HG02763 (cell line): ENCODE measurements at regions not wholly inside any gene's neighbourhood (a gene's known extent, or its start where the extent isn't known, plus 50 kb on each side); places are given as distances from the start of the nearest gene placed in this dataset.
A peak's percentile ranks its signal among the peaks of the same experiment; 100 is the strongest.
"Not testable (repeated sequence)": the region's sequence is repeated elsewhere in the genome, so short reads cannot be mapped to it uniquely, and the experiment has no call there.

Experiments
- ATAC-seq: cut with Tn5 transposase; IDR thresholded peaks from one replicate; pipeline ENCODE4 v1.9.1; 2021; ENCODE audit warnings: mild to moderate bottlenecking, moderate library complexity; ENCODE audit not compliant: unreplicated experiment

DNA sequence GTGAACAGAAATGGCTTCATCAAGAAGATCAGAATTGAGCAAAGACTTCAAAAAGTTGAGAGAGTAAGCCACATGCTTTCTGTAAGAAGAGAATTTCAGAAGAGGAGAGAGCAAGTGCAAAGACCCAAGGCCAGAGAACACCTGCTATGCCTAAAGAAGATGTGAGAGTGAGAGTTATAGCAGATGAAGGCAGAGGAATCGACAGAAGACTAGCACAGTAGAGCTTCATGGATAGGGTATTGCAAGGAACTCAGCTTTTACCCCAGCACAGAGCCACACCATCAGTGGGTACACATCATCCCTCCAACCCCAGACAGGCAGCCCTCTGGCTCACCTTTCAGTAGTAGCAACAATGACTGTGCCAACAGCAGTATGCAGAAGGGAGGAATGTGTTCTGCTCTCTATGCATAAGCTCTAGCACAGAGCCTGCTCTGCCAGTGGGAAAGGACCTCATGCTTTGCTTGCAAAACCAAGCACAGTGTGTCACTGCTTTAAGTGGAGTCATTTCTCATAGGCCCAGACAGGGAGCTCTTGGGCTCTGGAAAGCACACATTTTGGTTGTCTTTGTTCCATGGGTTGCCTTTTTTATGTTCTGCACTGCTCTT, 318.6 kb downstream of the NAF1 start:
- ATAC-seq: peak; percentile 48

DNA sequence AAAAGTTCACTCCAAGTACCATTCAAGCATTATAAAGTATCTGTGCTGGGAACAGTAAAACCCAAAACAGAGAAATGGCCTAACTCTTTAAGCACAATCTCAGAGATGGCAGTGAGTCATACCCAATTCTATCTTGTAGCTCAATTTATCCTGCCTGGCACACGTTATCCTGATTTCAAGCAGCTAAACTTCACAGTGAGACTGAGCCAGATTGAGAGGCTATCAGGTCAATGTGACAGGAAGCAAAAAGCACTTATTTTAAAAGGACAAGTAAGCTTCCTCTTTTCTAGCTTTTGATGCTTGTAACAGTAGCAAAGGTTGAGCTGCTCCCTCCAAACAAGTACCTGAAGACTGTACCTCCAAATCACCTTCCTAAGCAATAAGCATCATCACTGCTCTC, 324.9 kb downstream of the NAF1 start:
- ATAC-seq: no peak

DNA sequence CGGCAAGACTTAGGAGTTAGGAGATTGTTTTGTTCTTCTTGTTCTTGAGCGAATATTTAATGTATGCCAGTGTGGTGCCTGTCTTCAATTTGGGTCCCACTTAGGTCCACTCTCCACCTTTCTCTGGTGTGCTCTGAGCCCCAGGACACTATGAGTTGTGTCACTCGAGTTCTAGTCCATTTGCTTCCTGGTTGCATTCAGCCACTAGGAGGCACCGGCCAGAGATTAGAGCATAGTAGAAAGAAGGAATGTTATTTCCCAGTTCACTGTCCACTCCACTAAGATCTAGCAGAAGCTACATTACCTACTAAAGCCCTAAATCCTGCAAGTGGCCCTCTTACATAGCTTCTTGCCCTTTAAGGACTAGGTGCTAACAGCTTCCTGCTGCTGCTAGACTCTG, 326.9 kb downstream of the NAF1 start:
- no peak for ATAC-seq

DNA sequence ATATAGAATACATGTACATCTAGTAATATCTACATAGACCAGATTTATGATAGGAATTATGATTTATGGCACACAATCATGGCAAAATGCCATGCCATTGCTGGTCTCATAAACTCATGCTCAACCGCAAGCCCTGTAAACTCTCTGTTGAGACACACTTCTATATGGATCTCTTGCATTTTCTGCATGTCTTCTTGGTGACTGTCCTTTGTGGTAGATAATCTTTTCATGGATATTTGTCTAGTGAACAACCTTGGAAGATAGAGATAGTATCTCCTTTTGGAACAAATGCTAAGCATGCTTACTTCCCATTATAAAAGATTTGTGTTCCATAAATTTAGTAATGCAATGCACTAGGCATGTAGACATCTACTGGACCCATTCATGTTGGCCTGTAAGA, 328.0 kb downstream of the NAF1 start:
- ATAC-seq: no peak

DNA sequence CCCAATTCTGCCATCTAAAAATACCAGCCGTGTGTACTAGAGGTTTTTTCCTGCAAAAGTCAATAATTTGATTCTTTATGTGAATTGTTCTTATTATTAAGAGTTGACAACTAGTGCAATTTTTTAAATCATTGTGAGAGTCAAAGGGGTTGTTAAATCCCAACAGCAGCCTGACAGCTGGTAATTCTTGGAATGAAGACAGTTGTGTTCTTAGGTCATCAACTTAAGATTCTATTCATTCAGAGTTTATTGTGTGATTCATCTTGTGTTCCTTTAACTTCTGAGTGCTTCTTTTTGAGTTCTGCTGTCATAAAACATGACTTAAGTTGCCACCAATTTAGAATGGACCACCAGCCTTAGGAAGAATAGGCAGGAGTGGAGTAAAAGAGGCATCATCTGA, 329.0 kb downstream of the NAF1 start:
- ATAC-seq: no peak

DNA sequence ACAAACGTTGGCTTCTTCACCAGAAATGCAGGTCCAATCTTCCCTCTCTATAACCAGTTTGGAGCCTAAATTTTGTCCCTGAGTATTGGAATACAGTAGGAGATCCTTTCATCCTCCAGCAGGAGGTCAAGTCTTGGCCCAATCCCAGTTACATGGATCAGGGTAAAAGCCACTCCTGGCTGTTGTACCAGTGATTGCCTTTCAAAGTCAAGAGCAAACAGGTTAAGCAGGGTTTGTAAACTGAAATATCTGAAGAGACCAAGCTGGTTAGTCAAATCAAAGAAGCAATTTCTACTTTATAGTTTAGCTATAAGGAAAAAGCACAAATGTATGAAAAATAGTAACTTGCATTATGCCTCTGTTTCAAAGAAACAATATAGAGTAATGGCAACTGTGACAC, 329.4 kb downstream of the NAF1 start:
- no peak for ATAC-seq

DNA sequence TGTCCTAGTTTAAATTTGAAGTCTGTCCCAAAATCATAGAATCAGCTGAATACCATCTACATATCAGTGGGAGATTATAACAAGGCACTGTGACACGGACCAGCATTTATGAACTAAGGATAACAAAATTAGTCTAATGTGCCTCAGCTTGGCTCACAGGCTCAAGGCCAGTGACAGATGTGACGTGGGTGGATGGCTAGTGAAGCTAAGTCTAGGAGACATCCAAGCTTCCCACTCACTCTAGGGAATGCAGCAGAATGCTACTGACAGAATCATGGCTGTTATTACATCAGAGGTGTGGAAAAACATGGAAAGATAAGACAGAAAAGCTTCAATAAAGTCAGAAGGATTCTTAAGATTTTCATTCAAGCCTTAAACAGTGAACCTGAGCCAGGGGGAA, 329.9 kb downstream of the NAF1 start:
- ATAC-seq: no peak

DNA sequence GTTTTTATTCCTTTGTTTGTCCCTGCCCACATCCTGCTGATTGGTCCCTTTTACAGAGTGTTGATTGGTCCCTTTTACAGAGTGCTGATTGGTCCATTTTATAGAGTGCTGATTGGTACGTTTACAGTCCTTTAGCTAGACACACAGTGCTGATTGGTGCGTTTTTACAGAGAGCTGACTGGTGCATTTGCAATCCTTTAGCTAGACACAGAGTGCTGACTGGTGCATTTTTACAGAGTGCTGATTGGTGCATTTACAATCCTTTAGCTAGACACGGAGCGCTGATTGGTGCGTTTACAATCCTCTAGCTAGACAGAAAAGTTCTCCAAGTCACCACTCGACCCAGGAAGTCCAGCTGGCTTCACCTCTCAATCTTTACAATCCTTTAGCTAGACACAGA, 330.4 kb downstream of the NAF1 start:
- ATAC-seq: not testable (repeated sequence)

DNA sequence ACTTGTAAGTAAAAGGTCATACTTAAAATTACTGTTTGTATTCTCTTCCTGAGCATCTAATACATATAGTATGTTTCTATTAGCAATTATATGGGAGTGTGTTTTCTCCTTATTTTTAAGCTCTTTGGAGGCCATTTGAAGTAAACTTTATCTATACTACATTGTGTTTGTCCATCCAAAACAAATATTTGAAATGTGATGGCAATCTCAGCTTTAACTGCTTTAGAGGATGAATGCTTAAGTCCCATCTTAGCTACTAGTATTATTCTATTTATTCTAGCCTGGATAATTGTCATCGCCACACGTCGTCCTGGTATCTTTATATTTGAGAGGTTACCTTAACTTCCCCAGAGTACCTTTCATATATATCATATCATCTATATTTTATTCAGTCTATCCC, 335.8 kb downstream of the NAF1 start:
- ATAC-seq: no peak

DNA sequence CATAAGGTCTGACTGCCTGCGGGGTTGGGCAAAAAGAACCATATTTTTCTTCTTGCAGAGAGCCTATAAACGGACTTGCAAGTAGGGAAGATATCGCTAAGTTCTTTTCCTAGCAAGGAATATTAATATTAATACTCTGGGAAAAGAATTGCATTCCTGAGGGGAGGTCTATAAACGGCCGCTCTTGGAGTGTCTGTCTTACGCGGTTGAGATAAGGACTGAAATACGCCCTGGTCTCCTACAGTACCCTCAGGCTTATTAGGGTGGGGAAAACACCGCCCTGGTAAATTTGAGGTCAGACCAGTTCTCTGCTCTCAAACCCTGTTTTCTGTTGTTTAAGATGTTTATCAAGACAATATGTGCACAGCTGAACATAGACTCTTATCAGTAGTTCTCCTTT, 349.3 kb downstream of the NAF1 start:
- not testable (repeated sequence) for ATAC-seq

DNA sequence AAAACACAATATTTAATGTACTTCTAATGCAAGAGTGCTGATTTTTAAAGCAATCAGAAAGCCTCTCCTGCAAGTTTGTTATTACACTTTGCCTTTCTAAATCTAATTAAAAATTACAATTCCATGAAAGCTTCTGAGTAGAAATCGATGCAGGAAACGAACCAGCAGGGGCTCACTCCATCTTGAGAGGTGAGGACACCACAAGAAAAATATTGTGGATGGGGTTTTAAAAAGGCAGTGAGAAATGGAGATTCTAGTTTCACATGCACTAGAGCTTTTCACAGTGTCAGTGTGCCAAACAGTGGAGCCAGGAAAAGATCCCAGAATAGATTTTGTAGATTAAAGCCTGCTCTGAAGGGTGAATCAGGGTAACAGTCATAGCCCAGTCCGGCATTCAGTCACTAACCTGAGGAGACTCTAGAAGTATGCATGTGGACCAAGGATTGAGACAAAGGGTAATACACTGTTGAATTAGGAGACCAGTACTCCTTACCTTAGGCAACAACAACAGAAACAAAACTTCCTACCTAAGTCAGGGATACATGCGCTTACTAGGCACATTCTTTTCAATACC, 362.3 kb downstream of the NAF1 start:
- no peak for ATAC-seq

DNA sequence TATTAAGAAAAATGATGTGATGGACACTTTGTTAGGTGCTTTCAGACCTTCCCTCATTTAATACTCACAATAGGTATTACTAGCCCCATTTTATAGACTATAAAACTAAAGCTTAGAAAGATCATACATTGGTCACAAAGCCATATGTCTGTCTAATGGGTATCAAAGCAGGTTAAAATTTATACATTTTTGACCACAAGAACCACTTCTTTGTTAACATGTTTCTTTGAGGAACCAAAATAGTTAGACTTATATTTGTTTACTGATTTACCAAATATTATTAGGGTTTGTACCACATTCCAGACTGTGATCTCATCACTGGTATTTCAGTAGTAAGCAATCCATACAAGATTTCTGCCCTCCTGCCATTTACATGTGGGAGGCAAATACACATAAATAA, 363.3 kb downstream of the NAF1 start:
- no peak for ATAC-seq

DNA sequence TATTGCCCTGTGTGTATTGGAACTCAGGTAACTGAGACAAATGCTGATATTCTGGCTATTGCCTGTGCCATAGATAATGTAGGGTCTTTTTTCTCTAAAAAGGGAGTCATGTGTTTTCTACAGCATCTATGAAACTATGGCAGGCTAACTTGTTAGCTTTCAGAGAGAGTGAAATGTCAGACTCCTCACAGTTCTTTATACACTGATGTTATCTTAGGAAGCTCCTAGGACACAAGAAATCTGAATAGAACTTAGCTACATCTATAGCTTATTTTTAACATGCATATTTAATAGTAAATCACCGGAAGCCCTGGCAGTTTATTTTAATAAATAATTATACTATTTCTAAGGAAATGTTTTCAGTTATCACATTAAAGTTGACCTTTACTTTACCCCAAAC, 369.6 kb downstream of the NAF1 start:
- ATAC-seq: no peak

DNA sequence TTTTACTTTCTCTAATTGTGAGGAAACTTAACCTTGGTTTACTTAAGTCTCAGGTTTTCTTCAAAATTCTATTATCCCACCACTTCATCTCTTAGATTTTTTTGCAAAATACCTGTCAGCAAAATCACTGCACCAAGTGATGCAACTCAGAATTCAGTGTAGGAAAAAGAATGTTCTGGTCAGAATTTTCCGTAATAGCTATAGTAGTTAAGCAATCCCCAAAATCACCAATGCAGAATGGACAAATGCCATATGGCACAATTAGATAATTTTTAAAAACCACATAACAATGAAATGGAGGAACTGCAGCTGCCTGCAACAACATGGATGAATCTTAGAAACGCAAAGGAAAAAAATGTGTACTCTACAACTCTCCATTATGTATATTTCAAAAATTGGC, 373.1 kb downstream of the NAF1 start:
- no peak for ATAC-seq

DNA sequence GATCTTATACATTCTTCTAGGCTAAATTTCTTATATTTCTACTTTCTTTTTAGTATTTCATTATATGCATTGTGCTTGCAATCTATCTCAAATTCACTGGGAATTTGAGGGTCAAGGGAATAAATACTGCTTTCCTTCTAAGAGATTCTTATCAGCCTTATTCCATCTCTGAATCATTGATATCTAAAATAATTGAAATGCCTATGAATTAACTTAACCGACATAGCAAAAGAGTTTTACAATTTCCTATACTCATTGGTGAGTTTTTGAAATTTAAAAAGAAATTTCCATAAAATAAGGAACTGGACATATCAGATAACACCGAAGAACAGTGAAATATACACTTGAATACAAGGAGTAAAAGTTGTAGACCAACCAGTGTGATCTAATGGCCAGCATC, 373.7 kb downstream of the NAF1 start:
- no peak for ATAC-seq

DNA sequence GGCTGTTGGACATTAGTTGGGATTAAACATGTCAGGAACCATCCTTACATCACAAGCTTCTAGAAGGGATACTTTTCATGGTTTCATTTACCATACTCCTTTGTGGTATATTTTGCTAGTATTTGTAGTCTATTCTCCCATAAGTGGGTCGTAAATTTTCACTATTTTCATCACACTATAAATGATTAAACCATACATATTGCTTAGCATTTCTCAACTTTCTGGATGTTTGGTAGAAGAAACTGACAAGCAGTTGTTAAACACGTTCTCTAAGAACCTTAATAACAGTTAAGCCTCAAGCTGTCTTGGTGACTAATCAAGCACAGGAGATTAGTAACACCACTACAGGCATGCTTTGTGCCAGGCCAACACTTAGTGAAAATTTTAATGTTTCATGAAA, 375.5 kb downstream of the NAF1 start:
- ATAC-seq: no peak

DNA sequence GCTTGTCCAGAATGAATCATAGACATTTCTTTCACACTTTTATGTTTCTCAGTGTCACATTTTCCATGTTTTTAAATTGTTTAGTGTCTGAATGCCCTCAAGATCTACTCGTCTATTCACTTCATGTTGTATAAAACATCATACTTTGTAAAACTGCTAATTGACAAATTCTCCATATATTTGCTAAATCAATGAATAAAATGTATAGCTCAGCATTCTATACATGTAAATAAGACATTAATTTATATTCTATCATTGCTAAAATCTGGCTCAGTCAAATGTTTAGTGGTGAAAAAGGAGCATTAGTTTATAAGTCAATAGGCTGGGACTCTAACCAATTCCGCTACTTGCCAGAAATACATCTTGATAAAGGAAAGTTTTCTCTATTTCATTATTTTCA, 379.6 kb downstream of the NAF1 start:
- no peak for ATAC-seq

DNA sequence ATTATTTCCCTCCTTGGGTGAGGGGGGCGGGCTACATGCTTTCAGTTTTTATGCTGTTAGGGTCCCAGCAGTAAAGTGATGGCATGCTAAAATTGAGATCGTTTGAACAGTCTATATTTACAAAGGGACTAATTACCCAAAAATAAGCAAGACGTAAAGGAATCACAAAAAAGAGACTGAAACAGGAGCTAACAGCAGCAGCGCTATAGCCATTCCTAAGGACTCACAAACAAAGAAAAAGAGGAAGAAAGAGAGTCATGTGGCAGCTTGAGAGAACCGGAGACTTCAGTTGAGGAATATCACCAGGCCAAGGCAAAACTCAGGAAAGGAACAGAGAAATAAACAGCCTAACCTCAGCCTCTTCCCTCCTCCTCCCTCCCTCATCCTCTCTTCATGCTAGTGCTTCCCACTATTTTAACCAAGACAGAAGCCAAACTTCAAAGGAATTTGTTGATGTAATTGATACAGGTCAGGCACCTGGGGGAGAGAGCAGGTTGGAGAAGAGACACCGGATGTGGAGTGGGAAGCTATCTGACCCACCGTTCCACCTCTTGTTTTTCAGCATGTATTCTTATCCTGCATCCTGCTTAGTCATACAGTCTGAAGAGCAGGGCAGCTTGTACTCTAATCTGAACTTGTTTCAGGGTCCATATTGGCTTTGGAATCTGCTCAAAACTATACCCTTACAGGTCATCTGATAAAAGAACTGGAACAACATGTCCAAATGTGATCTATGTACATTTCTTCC, 383.7 kb downstream of the NAF1 start:
- no peak for ATAC-seq

DNA sequence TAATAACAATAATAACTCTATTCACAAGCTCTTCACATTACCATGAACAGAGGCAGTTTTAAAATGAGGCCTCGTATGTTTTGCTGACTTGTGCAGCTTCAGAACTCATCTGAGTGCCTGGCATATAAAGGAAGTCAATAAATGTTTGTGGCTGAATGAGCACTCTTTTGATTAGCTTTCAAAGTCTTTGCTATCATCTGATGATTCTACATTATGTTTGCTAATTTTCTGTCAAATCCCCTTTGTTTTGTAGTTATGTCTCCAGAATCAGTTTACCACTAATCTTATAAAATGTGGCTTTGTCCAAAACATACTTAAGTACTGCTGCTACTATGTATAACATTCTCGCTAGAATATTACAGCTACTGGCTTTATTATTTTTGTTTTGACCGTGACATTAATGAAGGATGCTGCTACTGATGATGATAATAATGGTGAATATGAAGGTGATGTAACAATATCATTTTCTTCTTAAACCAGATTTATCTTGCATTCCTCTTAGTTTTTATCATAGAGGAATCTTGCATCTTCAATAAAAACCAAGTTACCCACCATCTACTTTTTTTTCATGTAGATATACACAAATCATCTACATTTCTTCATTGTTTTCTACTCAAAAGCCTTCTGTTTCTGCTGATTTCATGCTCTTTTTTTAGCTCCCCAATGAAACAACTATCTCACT, 384.5 kb downstream of the NAF1 start:
- ATAC-seq: no peak

DNA sequence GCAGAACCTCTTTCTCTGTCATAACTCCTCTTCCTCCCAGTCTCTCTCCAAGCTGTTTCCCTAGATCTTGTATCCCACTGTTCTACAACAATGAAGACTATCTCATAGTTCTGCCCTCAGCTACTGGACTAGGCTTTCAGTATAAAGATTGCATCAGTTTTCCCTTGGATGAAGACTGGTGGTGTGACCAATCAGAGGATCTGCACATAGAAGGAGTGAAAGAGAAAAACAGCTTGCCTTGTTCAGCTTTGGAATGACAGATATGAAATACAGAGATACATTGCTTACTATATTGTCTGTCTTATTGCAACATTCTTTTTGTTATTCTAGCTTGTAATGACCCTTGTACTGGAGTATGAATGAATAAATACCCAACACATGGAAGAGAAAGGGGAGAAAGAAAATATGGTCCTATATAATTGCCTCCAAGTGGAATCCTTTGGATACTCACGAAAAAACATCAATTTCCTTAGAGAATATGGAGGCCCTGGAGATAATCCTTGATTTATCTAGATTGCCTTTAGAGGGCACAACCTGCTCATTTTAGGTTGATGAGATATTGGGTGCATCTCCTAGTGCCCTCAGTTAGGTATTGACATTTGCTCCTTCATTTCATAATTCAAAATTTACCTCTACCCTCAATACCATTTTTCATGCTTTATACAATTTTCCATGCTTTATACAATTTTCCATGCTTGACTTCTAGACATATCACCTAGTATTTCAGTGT, 395.8 kb downstream of the NAF1 start:
- ATAC-seq: no peak

DNA sequence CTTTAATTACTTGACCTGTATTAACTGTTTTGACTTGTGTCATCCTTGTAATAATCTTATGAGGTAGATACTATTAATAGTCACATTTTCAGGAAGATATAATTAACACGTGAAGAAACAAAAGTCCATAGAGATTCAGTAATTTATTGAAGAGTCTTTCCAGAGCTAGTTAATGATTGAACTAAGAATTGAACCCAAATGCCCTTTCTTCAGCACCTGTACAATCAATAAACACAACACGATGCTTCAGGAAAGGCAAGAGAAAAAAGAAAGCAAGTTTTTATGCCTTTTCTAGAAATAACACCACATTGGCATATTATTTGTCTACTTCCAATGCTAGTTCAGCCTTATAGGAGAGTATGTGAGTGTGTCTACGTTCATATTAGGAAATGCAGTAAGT, 399.6 kb downstream of the NAF1 start:
- no peak for ATAC-seq
